GM21526 (cell line): ENCODE measurements at regions not wholly inside any gene's neighbourhood (a gene's known extent, or its start where the extent isn't known, plus 50 kb on each side); places are given as distances from the start of the nearest gene placed in this dataset.

ENCODE experiments used
- ATAC-seq: cut with Tn5 transposase; IDR thresholded peaks from one replicate; pipeline ENCODE4 v1.9.1; 2021; ENCODE audit warnings: moderate library complexity; ENCODE audit not compliant: unreplicated experiment, low FRiP score

DNA sequence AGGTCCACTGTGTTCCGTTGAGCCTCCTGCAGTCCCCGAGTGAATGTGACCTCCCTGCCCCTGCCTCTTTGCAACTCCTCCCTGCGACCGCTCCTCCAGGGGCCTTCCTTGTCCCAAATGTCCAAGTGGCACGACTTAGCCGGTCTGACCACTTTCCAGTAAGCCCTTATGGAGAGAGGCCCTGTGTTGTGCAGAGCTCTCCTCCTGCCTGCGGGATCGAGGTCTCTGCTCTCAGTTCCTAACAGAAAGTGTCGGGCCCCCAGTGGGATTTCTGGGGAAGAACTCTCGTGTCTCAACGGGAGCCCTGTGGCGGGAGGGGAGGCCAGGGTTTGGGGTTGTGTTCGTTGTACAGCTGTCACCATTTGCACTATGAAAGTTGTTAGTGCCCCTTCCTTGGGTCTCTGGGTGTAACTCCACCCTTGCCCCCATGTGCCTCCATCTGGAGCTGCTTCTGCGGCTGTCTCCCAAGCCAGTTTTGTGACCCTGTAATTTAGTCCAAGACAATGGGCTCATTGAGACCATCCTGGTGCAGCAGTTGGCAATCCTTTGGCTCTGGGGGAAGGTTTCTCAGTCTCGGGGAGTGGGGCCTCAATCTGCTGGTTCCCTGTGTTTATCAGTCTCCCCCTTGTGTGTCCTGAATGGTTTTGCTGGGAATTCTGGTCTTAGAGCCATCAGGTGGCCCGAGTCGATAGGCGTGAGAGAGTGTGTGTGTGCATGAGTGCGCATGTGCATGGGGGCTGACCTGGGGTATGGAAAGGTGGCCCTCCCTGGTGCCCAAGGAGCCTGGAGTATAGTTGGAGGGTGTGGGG, 234.5 kb downstream of the SEC14L1 start:
- no peak for ATAC-seq

DNA sequence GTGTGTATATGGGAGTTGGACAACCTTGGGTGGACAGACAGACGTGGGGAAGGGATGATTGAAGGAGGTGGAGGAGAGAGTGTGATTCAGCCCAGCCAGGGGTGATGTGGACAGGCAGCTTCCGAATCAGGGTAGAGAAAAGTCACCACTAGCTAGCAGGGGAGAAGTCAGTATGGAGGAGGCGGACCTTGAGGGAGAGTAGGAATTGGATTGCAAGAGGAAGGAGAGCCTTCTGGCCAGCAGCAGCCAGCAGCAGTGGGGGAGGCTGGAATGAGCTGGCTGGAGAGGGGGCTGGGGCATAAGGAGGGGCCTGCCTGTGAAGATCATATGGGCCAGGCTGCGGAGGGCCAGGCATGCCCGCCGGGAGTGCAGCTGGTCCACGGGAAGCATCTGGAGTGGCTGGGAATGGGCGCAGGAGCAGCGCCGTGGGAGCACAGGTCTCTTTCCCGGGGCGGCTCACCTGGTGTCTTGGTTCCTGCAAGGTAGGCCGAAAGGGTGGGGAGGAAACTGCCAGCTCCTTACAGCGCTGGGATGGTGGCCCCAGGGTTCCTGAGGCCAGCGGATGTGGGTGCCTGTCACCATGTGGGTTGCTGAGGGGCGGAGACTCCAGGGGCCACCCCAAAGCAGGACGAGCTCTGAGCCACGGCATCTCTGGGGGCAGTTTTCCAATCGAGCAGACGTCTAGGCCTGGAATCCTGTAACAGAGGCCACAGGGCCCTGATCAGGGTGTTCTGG, 235.3 kb downstream of the SEC14L1 start:
- no peak for ATAC-seq

DNA sequence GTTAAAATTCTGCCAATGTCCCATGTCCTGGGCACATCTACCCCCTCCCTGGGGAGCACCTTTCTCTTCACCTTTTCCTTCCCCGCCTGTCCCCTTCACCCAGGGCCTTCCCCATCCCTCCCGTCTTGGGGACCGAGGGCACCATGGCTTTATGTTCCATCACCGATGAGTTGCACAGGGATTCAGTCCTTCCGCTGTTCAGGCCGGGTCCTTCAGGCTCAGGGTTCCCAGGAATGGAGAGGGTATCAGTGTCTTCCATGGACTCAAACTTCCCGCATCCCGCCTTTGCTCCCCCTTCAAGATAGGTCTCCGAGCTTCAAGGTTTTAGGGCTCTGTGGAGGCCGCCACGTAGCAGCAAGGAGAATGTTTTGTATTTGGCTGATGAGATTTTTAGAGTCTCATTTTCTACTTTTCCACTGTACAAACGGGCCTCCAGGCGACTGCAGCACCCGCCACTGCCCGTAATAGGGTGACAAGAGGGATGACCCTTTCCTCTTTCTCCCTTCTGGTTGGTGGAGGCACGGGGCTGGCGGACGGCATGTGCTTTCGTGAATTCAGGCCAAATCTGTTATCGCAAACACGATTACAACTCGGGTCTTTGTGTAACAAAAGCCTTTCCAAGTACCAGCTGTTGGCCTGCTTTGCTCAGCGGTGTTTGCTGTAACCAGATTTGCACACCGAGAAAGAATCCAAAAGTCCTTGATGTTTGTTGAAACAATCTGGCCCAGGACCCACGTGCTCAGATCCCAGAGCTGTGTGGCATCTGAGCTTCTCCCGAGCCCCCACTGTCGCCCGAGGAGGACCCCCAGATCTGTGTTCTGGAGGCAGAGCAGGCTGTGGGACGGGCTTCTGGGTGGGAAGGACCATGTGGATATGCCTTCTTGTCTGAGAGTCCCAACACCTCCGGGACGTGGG, 236.3 kb downstream of the SEC14L1 start:
- ATAC-seq, result no peak

DNA sequence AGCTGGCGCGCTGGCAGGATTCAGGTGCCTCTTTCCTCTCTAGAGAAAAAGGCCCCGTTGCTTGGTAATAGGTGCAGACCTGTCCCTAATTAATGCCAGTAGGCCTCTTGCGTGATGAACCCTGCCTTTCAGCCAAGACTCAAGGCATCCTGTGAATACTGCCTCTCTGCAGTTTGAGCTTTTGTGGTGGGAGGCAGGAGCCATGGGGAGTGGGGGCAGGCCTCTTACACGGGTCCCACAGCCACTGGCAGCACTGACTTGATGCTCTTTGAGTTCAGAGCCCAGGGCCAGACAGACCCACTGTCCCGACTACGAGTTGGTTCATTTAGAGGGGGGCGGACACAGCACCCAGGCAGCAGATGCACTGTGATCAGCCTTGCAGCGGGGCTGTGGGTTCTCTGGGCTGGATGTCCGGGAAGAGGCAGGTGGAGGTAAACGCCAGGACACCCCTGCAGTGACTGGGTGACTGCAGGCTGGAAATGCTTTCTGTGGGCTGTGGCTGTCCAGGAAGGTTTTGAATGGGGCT, 237.0 kb downstream of the SEC14L1 start:
- no peak for ATAC-seq

DNA sequence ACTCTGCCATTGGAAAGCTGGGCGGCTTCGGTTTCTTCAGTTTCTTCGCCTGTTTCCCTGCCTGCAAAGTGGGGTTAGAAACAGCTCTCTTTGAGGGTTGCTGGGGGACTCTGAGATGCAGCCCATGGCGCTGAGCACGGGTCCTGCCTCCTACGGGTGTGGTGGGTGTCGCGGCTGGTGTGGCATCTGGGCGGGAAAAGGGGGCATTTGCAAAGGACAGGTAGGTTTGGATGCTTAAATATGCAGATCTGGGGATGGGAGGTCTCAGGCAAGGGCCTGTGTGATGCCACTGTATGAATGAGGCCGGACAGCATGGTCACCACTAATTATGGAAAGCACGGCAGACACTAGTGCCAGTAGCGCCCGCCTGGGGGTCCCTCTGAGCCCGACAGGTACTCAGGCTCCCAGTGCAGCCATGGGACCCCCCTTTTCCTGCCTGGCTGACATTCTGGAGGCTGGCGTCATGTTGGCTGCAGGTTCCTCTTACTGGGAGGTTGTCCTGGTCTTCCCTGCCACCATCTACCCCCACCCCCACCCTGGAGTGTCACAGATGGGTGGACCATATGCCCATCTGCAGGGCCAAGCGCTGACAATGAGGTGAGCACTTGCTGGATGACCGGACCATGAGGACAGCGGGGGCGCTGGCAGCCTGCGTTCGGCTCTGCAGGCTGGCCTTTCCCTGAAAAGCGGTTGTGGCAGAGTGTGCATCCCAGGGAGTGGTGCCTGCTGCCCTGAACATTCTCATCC, 237.7 kb downstream of the SEC14L1 start:
- ATAC-seq, result no peak

DNA sequence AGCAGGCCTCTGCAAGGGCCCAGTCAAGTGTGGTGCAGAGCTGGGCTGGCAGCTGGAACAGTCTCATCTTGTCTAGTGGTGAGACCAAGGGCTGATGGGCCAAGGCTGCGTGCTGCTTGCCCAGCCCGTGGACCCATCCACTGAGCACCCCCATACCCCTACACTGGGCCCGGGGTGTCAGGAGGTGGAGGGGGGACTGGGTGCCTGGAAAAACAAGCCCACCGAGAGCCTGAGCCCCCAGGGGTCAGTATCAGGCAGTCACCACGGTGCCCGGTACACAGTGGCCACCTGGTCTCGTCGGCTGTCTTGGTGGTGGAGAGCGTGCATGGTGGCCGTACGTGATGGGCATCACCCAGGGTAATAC, 238.3 kb downstream of the SEC14L1 start:
- no peak for ATAC-seq

DNA sequence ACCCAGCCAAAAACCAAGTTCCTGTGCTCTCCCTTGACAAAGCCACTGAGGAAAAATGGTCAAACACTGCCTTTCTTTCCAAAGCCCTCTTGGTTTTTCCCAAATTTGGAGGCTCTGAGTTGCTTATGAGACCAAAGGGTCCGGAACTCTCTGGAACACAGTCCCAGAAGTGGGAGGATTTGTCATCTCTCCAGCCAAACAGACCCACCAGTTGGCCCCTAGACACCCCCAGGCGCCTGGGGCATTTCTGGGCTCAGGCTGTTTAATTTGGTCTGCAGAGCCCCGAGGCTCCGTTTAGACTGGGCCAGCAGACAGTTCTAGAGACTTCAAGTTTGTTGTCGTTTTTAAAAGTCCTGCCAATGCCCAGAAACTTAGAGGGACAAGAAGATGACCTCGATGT, 239.1 kb downstream of the SEC14L1 start:
- ATAC-seq, result no peak

DNA sequence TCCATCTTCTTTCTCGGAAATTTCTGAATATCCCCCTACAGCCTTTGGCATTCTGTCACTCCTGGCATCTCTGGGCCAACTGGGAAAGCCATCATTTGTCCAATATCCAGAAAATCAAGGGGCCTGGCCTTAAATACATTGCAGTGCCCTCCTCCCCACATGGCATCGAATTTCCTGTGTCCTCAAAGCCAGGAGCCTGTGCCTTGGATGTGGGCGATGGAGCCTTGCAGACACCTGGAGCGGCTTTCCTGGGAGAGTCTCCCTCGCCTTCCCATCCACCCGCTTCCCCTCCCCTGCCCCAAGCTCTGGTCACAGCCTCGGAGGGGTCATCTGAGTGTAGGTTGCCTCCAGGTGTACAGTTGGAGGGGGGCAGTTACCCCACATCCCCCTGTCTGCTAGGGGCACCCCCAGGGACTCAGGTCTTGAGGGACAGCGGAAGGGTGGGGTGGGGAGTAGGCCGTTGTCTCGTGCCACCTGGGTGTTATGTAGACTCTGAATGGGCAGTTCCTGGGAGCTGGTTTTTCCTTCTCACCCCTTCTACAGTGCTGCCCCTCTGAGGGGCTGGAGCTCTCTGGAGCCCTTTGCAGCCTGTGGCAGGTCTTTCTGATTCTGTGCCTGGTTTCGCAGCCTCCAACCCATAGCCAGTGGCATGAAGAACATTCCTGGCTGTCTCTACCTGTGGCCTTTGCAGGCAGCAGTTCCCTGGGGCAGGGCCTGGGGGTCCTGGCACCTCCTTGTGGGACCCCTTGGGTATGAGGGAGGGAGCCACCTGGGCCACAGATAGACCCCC, 239.8 kb downstream of the SEC14L1 start:
- no peak for ATAC-seq

DNA sequence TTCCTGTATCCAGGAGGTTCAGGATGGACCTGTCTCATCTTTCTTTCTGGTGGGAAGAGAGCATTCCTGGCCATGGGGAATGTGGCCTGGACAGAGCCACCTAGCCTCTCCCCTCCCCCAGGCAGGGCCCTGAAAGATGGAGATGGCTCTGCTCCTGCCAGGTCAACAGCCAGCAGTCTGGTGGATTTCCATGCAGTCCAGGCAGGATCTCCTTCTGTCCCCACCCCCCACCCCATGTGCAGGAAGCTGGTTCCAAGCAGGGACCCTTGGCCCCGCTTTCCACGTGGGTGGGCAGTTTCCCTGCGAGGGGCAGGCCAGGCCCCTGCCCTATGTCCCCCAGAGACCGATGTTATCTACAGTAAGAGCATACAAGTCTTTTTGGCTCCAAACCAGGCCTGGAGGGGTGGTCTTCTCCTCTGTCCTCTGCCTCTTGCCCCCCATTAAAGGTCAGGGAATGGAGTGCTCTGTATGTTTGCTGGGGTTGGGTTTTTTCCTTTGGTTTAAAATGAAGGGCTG, 240.5 kb downstream of the SEC14L1 start:
- ATAC-seq, result no peak

DNA sequence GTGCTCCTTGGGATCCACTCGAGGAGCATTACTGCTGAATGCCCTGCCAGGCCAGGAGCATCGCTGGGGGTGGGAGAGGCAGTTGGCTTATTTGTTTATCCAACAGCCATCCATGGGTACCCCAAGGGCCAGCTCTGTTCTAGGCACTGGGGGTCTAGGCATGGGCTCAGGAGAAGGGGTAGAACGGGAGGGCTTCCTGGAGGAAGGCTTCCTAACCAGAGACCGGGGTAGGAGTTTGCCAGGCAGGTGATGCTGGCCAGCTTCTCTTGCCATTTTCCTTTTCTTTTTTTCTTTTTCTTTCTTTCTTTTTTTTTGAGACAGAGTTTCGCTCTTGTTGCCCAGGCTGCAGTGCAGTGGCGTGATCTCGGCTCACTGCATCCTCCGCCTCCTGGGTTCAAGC, 241.0 kb downstream of the SEC14L1 start:
- ATAC-seq, result no peak

DNA sequence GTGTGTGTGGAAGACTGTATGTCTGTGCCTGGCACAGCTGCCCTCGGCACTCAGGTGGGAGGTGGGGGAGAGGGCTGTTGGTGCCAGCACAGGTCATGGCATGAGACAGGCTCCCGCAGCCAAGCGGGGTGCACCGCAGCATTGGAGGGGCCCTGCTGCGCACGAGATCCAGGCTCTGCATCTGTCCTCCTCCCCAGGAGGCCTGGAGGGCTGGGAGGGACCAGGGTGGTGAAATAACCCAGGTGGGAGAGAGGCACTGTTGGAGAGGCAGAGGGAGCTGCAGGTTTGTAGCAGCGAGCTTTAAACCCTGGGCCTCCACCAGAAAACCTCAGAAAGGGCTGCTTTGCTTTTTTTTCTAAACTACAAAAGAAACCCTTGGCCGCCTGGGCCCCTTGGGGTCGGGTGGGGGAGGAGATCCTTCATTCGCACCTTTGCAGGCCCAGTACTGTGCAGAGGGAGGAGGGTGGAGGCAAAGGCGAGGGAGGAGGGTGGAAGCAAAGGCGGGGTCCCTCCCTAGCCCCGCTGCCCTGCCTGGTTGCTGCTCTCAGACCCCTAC, 241.7 kb downstream of the SEC14L1 start:
- ATAC-seq, result no peak

DNA sequence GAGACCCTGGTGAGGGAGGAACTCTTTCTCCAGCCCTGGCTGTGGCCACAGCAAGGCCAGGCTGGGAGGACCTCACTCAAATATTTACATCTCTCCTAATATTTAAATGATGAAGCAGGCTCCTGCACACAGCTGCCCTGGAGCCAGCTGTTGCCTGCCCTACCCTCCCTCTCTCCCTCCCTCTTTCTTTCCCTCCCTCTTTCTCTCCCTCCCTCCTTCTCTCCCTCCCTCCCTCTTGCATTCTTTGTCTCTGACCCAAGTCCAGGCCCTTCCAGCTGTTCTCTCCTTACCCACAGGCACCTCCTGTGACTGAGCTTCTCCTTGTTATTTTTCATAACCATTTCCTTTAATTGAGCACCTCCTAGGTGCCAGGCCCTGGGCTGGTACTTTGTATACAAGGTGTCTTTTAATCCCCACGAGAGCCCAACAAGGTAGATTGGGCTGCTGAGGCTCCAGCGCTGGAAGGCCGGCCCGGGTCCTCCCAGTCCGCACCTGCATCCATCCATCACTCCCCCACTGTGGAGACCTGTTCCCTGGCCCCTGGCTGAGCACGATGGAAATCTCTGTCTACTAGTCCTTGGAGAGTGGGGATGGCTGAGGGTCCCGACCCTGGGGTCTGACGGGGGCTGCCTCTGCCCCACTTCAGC, 242.3 kb downstream of the SEC14L1 start:
- no peak for ATAC-seq

DNA sequence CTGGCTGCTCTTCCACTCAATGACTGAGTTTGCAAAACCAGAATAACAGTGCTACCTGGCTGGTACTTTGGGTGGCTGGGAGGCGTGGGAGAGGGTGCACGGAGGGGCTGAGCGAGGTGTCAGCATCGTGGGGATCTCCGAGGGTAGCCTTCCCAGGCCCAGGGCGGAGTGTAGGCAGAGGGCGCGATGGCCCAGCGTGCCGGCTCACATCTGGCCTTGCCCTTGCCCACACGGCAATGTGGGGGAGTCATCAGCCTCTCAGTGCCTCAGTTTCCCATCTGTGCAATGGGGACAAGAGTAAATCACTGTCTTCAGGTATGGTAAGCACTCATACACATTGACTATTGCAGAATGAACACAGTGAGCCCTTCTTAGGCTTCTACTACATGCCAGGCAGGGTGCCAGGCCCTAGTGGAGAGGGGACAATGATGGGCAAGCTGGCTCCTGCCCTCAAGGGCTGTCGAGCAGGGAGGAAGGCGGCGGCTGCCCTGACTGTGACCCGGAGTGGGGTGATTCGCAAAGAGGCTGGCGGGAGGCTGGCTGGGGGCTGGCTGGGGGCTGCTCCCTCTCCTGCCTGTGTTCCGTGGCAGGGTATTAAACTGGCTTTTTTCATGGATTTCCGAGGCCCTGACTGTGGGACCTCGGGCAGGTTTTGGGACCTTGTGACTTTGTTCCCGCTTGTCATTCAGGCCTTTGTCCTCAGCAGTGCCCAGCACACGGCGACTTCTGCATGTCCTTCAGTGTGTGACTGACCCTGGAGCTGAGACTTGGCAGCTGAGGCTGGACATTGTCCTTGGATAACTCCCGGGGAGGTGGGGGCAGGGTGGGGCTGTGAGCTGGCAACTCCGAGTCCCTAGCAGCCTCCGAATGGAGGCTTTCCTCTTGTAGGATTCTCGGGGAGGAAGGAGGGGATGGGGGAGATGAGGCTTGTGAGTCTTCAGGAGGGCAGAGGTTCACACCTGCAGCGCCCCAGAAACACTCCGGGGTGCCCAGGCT, 243.1 kb downstream of the SEC14L1 start:
- ATAC-seq, result no peak

DNA sequence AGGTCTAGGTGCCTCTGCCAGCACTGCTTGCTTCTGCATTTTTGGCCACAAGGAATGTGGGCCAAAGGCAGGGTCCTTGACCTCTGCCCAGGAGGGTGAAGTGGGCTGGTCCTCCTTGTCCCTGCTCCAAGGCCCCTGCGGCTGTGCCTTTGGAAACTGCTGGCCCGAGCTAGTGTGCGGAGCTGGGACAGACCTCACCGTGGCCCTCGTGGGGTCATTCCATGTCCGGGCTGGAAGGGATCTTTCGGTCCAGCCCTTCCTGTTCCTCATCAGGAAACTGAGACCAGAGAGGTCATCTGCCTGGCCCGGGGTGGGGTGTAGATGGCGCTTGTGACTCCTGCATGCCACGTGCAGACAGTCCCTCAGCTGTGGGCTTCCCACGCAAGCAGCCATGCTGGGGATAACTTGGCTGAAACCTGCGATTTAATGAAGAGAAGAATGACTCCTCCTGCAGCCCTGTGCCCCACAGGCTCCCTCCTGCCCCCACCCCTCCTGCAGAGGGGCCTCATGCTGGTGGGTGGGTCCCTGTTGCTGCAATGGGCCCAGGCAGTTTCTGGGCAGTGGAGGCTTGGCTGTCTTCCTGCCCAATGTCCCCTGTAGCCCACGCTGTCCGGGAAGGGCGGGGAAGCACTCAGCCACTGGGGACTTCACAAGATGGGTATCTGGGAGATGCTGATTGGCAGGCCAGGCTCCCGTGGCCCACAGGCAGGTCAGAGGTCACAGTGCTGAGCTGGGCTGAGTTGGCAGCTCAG, 245.2 kb downstream of the SEC14L1 start:
- ATAC-seq, result no peak

DNA sequence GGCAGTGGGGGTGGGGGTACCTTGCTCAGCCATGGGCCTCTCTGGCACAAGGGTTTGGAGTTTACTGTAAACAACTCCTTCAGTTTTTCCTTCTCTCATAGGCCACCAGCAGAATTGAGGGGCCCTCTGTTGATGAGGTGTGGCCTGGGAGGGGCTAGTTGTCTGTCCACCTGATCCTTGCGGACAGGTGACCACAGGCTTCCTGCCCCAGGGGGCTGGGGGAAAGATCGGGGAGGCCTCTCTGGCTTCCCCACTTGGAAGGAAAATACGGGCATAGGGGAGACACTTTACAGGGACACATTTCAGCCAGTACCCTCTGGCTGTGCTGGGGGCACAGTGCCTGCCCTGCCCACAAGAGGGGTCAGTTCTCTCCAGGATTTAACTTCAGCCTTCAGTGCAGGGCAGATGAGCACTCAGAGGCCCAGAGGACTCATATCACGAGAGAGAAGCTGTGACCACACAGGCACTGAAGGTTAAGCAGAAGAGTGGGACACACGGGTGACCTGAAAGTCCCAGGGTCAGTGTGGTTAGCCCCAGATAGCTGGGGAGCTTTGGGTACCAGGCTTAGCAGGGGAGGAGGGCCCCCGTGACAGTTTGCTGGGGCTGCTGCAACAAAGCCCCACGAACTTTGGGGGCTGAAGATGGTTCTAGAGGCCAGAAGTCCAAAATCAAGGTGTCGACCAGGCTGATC, 245.9 kb downstream of the SEC14L1 start:
- no peak for ATAC-seq

DNA sequence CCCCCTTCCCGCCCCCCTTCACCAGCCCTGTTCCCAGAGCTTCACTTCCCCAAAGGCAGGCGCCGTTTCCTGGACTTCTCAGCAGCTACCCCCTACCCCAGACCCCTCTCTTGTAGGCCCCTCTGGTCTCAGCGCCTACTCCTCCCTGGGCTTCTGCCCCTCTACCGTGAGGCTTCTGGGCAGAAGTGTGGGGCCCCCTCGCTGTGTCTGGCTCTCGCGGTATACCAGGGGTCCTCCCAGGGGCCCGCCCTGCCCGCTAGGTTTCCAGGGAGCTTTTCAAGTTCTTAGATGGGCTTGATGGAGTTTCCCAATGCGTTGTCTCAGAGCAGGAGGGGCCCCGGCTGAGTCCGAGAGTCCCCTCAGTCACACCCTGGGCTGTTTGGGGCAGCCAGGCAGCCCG, 247.1 kb downstream of the SEC14L1 start:
- no peak for ATAC-seq
